ENCODE measurements at regions not wholly inside any gene's neighbourhood (a gene's known extent, or its start where the extent isn't known, plus 50 kb on each side); places are given as distances from the start of the nearest gene placed in this dataset.

DNA sequence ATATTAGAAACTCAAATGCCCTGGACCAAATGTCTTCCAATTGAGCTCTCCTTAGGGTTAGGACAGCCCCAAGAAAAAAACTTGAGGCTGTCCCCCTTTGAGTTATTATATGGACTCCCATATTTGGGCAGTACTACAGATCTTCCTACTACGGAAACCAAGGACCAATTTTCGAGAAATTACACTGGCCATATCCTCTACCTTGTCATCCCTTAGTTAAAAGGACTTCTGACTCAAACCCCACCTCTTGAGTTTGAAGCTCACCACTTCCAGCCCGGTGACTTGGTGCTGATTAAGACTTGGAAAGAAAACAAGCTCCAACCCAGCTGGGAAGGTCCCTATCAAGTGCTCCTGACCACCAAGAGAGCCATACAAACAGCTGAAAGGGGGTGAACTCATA, 497.0 kb upstream of the GRAMD2B start:
- no peaks in the 10 kb centered on the region for H3K36me3 ChIP-seq (ENCODE audit: control insufficient read depth, insufficient read depth, low read length)
- no peaks in the 10 kb centered on the region for H3K27me3 ChIP-seq (ENCODE audit: control insufficient read depth, insufficient read depth, low read length)
- no peak overlapping the region for H3K4me3 ChIP-seq (ENCODE audit: low read depth, low read length)
- TF ChIP-seq, protein P1, sequence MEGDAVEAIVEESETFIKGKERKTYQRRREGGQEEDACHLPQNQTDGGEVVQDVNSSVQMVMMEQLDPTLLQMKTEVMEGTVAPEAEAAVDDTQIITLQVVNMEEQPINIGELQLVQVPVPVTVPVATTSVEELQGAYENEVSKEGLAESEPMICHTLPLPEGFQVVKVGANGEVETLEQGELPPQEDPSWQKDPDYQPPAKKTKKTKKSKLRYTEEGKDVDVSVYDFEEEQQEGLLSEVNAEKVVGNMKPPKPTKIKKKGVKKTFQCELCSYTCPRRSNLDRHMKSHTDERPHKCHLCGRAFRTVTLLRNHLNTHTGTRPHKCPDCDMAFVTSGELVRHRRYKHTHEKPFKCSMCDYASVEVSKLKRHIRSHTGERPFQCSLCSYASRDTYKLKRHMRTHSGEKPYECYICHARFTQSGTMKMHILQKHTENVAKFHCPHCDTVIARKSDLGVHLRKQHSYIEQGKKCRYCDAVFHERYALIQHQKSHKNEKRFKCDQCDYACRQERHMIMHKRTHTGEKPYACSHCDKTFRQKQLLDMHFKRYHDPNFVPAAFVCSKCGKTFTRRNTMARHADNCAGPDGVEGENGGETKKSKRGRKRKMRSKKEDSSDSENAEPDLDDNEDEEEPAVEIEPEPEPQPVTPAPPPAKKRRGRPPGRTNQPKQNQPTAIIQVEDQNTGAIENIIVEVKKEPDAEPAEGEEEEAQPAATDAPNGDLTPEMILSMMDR (IDR thresholded peaks at IDR 0.05; ENCODE audit: insufficient read depth, low read length, poor library complexity, severe bottlenecking): no peak
- no peak for DNase-seq (ENCODE audit: low read depth)

DNA sequence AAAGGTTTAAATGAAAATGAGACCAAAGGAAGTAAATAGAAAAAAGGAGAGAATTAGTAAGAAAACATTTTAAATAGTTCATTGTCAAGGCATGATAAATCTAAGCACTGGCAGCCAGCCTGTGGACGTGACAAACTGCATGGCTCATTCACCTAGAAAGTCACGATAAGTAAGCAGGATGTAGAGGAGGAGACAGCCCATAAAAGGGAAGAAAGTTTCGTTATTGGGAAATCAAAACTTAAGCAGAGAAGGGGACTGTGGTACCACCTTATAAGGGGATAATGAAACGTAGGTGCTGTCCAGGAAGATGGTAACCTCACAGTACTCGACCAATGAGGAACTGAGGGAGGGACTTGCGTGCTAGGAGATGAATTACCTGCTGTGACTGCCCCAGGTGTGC, 494.5 kb upstream of the GRAMD2B start:
- no peaks in the 10 kb centered on the region for H3K36me3 ChIP-seq (ENCODE audit: control insufficient read depth, insufficient read depth, low read length)
- no peak for DNase-seq (ENCODE audit: low read depth)
- H3K4me3 ChIP-seq (ENCODE audit: low read depth, low read length): no peak overlapping the region
- H3K27me3 ChIP-seq (ENCODE audit: control insufficient read depth, insufficient read depth, low read length): no peaks in the 10 kb centered on the region
- TF ChIP-seq, protein P1 (IDR thresholded peaks at IDR 0.05; ENCODE audit: insufficient read depth, low read length, poor library complexity, severe bottlenecking): no peak

DNA sequence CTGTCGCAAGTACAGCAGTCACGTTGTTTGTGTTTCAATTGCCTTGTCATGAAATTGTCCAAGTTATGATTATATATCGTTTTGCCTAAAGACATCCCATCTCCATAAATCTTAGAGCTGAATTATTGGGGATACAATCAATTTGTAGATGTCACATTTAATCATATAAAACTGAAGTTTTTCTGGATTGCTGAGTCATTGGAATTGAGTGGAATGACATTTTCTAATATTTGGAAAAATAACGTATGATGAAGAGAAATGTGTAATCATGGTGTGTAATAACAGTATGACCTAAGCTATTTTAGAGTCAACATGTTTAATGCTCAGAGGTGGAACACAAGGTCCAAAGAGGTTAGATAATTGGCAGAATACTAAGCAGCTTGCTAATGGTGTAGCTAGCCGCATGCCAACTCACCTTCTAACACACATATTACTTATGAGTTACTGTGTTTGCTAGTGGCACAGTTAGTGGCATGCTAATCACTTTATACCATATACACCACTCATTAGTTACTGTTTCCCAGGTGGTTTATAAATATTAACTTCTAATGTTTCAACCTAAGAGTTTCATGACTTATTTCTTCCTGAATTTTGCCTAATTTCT, 473.1 kb upstream of the GRAMD2B start:
- Histone ChIP-seq H3K36me3 (ENCODE audit: control insufficient read depth, insufficient read depth, low read length) (no peaks in the 10 kb centered on the region), H3K4me3 (ENCODE audit: low read depth, low read length) (no peak overlapping the region), H3K27me3 (ENCODE audit: control insufficient read depth, insufficient read depth, low read length) (no peaks in the 10 kb centered on the region)
- TF ChIP-seq, protein P1 (IDR thresholded peaks at IDR 0.05; ENCODE audit: insufficient read depth, low read length, poor library complexity, severe bottlenecking): no peak
- no peak for DNase-seq (ENCODE audit: low read depth)

DNA sequence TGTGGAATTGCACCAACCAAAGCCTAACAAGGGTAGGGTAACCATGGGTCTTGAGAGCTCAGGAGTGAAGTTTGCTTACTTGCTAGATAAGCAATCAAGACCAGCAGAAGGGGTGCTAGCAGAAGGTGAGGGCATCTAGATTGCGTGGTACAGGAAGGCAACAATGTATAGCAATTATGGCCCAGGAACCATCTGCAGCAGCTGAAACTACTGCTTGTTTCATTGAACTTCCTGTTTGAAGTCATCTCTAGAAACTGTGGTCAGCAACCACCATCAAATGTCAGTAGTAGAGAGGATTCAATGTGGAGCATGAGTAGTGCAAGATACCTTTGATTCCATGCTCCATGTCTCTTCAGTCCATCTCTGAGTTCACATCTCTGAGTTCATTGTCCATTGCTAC, 462.1 kb upstream of the GRAMD2B start:
- DNase-seq (ENCODE audit: low read depth): no peak
- no peaks in the 10 kb centered on the region for H3K36me3 ChIP-seq (ENCODE audit: control insufficient read depth, insufficient read depth, low read length)
- no peaks in the 10 kb centered on the region for H3K27me3 ChIP-seq (ENCODE audit: control insufficient read depth, insufficient read depth, low read length)
- TF ChIP-seq, protein P1 (IDR thresholded peaks at IDR 0.05; ENCODE audit: insufficient read depth, low read length, poor library complexity, severe bottlenecking): no peak
- H3K4me3 ChIP-seq (ENCODE audit: low read depth, low read length): no peak overlapping the region

DNA sequence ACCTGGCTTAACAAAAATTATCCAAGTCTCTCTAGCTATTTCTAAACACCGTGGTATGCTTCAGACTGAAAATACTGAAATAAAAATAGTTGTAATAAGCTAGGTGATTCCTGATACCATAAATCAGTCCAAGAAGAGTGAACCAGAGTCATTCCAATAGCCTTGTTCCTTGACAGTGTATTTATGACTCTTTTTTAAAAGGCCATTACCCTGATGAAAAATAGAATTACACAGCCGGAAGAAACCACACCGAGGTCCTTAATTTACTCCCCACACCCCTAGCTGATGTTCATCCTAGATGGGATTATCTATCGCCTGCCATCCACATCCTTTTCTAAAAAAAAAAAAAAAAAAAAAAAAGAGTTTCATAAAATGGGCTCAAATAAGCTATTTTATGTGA, 457.6 kb upstream of the GRAMD2B start:
- Histone ChIP-seq H3K27me3 (ENCODE audit: control insufficient read depth, insufficient read depth, low read length) (no peaks in the 10 kb centered on the region), H3K4me3 (ENCODE audit: low read depth, low read length) (no peak overlapping the region), H3K36me3 (ENCODE audit: control insufficient read depth, insufficient read depth, low read length) (no peaks in the 10 kb centered on the region)
- DNase-seq (ENCODE audit: low read depth): no peak
- TF ChIP-seq, protein P1 (IDR thresholded peaks at IDR 0.05; ENCODE audit: insufficient read depth, low read length, poor library complexity, severe bottlenecking): no peak

DNA sequence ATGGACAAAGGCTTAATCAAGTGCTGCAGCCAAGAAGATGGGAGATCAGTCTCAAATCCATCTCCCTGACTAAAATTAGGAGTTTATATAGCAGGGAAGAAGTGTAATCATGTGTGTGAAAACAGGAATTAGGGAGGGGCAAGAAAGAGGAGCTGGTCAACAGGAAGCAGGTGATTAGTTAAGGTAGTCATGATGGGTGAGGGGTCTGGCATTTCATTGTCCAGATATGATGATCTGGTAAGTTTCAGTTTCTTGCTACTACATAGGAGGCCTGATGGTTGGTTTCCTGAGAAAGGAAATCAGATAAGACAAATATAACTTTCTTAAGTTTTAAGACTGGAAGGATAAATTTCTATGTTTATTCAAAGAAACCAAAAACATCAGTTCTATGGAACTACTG, 455.6 kb upstream of the GRAMD2B start:
- Histone ChIP-seq H3K4me3 (ENCODE audit: low read depth, low read length) (no peak overlapping the region), H3K36me3 (ENCODE audit: control insufficient read depth, insufficient read depth, low read length) (no peaks in the 10 kb centered on the region), H3K27me3 (ENCODE audit: control insufficient read depth, insufficient read depth, low read length) (no peaks in the 10 kb centered on the region)
- TF ChIP-seq, protein P1 (IDR thresholded peaks at IDR 0.05; ENCODE audit: insufficient read depth, low read length, poor library complexity, severe bottlenecking): no peak
- no peak for DNase-seq (ENCODE audit: low read depth)

Measured in kidney epithelial cell (primary cell).